Activated naive CD4-positive, alpha-beta T cell treated with anti-CD3 and anti-CD28 coated beads, Interleukin-2, amount 50 U/mL, for 16 hours (primary cell): ENCODE measurements at regions not wholly inside any gene's neighbourhood (a gene's known extent, or its start where the extent isn't known, plus 50 kb on each side); places are given as distances from the start of the nearest gene placed in this dataset.

Source experiments
- DNase-seq: peaks from one replicate; pipeline ENCODE4 v3.0.0-alpha.2; 2020

DNA sequence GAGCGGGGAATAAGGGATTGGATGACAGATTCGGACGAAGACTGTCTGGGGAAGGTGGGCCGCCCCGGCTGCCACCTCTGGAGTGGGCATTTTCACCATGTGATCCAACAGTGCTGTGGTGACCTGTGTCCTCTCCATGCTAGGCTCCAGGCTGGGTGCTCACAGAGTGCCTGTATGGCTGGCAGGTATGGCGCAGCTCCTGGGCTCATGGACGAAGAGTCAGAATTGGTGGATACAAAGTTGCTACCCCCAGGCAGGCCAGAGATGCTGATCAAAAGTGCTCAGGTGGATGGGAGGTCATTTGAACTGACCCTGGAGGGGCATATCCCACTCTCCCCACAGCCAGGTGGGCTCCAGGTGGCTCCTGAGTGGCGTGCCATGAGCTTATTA, 111.3 kb upstream of the UQCRFS1 start:
- DNase-seq = no peak

- no peak for DNase-seq
Measured at GRCh38 chr19:29324717-29325116, 111.8 kb upstream of the UQCRFS1 start.

- DNase-seq = no peak
Measured at GRCh38 chr19:29325241-29325975, 112.5 kb upstream of the UQCRFS1 start.

- DNase-seq = no peak
Measured at GRCh38 chr19:29326351-29326750, 113.4 kb upstream of the UQCRFS1 start.

- DNase-seq = no peak
Measured at GRCh38 chr19:29326849-29327840, 114.2 kb upstream of the UQCRFS1 start.

DNA sequence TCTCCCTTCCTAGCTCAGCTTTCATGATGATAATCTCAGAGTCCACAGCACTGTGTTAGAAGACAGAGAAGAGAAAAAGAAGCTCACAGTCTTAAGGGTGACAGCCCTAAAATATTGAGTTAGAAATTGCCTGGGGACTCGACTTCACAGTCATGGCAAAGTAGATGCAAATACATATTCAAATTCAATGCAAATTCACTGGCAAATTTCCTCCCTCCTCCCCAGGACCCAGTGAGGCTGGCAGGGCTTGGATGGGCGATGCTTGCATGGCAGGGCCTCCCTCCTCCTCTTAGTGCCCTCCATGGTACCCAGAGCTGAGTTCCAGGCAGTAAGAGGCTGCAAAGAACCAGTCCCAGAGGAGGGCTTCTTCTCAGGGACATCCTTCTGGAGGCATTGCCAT, 115.6 kb upstream of the UQCRFS1 start:
- no peak for DNase-seq

GRCh38 chr19:29329460-29330134, 116.6 kb upstream of the UQCRFS1 start:
- no peak for DNase-seq

- DNase-seq = no peak
Measured at GRCh38 chr19:29336425-29336824, 123.5 kb upstream of the UQCRFS1 start.

GRCh38 chr19:29337029-29337428, 124.1 kb upstream of the UQCRFS1 start:
- DNase-seq = no peak

DNA sequence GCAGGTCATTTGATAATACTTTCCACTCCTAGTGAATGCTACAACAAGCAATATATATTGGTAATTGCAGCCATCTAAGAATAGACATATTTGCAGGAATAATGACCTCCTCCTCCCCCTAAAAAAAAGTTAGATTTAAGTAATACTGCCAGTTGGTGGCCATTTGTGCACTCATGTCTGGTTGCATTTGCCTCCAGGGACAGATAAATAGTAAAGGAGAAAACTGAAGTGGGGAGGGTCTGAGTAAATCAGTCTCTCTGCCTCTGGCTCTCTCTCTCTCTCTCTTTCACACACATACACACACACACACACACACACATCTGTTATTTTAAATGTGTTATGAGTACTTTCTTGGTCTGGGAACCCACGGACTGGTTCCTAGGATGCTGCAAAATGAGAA, 125.5 kb upstream of the UQCRFS1 start:
- no peak for DNase-seq

DNA sequence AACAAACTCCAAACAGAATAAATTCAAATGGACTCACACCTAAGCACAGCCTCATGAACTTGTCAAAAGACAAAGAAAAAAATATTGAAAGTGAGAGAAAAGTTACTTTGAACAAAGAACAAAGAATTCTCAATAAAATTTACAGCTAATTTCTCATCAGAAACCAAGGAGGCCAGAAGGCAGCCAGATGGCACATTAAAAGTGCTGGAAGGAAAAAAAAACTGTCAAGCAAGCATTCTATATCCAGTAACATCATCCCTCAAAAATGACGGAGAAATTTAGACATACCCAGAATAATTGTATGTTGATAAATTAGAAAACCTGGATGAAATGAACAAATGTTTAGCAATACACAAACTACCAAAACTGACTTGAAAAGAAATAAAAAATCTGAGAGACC, 129.8 kb upstream of the UQCRFS1 start:
- no peak for DNase-seq

DNA sequence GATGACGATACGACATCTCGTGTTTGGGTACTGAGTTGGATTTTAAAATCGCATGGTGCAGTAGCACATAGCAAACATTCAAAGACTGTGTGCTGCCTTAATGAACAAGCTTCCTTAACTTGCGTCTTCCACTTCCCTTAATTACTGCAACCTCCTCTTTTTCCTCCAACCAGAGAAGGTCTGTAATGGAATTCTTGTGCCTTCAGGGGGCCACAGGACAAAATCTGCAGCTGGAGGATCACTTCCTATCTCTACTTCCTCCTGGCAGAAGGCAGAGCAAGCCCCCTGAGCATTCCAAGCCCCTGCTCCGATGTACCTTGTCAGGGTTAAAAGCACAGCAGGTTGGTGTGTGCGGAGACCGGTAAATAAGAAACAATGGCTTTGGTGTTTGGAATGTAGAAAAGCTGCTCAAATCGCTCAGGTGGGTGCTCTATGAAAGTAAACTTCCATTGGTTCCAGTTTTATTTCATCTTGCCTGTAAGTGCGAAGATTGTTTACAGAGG, 151.3 kb upstream of the UQCRFS1 start:
- DNase-seq = no peak

DNA sequence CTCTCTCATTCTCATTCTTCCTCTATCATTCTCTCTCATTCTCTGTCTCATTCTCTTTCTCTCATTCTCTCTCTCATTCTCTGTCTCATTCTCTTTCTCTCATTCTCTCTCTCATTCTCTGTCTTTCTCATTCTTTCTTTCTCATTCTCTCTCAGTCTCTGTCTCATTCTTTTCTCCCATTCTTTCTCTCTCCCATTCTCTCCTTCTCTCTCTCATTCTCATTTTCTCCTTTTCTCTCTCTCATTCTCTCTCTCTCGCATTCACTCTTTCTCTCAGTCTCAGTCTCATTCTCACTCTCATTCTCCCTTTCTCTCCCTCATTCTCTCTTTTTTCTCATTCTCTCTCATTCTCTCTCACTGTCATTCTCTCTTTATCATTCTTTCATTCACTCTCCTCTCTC, 152.0 kb upstream of the UQCRFS1 start:
- DNase-seq = no peak

DNA sequence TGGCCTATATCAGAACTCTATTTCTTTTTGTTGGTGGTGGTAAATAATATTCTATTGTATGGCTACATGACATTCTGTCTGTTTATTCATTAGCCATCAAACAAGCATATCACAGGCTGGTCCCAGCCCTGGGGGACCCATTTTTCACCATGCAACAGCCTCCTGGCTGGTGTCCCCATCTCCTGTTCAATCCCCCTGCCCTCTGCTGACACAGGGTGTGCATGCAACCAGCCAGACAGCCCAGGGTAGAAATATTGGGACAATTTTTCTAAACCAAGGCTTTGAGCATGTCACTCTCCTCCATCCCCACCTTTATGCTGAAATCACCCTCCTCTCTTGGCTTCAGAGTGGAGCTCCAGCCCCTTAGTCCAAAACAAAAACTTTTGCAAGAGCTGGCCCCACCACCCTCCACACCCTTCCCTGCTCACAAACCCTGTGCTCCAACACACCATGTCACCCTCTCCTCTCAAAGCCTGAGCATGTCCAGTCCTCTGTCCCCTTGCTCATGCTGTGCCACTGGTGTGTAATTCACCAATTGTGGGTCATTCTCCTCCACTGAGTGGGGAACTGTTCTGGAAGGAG, 153.0 kb upstream of the UQCRFS1 start:
- no peak for DNase-seq

GRCh38 chr19:29366757-29367156, 153.8 kb upstream of the UQCRFS1 start:
- DNase-seq = no peak

DNA sequence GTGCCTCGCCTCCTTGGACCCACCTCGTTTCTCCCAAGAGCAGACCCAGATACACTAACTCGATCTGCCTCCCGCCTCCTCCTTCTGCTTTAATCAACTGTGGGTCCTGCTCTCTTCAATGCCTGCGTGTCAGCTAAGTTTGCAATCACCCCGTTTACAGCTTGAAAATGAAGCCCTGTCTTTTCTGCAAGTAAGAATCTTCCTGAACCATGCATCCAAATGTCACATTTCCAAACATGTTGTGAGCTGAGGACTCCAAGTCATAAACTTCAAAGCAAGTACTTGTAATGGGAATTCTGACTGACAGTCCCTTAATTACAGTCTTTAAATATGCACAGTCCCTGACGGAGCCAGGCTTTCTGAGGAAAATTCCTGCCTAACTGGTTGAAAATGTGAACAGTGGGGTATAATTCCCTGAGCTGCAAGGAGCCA, 154.9 kb upstream of the UQCRFS1 start:
- no peak for DNase-seq

- no peak for DNase-seq
Measured at GRCh38 chr19:29370276-29370675, 155.5 kb upstream of the VSTM2B start.

DNA sequence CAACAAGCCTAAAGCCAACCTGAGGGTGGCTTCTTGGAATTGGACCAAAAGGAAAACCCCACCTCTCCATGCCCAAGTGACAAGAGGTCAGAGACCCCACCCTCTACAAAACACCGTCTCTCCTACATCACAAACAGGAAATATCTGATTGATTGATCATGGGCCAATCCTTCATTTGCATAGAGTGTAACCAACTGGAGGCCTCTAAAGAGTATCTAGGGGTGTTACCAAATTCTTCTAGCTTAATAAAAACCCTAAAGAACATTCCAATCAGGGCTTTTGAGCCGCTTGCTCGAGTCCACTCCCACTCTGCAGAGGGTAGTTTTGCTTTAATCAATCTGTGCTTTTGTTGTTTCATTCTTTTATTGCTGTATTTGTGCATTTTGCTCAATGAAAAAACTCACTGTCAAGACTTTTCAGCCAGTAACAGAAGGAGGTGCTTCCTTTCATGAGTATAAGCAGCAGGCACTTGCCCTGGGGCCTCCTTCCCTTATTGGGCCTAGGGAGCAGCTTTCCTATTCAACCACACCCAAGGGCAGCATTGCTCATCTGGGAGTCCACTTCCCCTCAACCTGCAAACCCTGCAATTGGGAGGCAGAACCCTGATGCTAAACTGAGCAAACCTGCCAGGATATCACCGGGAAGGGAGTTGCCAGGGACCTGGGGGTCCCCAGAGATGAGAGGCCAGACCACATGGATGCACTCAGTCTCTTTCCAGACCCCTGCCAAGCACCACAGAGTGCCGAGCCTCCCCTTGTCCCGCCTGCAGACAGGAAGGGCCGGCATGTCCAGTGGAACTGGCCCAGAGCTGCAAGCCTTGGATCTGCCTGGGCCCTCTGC, 154.3 kb upstream of the VSTM2B start:
- DNase-seq = no peak

DNA sequence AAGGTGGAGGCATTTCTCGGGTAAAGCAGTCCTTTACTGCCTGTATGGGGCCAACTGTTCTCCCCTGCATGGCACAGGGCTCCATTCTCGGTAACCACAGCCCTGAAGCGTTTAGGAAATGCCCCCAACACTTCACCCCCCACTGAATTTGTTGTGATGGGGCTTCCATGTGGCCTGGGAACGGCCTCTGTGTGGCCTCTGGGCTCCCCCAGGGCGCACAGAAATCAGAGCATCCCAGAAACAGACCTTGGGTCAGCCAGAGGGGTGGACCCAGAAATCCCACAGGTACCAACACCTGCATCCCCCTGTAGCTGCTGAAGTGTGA, 153.7 kb upstream of the VSTM2B start:
- DNase-seq = no peak

- no peak for DNase-seq
Measured at GRCh38 chr19:29372461-29372860, 153.3 kb upstream of the VSTM2B start.

GRCh38 chr19:29372921-29373797, 152.6 kb upstream of the VSTM2B start:
- no peak for DNase-seq
